Progenitor cell of endocrine pancreas (in vitro differentiated cells): ENCODE measurements at regions not wholly inside any gene's neighbourhood (a gene's known extent, or its start where the extent isn't known, plus 50 kb on each side); places are given as distances from the start of the nearest gene placed in this dataset.

Experiments
- DNase-seq: peaks from one replicate; pipeline ENCODE4 v3.0.0; 2021; ENCODE audit warnings: low spot score; ENCODE audit not compliant: unreplicated experiment
- H3K27ac Mint-ChIP-seq: 2 replicates; pipeline ENCODE4 v1.8.0; 2021; ENCODE audit warnings: mild to moderate bottlenecking, moderate library complexity, mixed read lengths
- H3K27me3 Mint-ChIP-seq: 2 replicates; pipeline ENCODE4 v1.8.0; 2021; ENCODE audit warnings: mixed read lengths
- H3K36me3 Mint-ChIP-seq: 2 replicates; pipeline ENCODE4 v1.8.0; 2022; ENCODE audit warnings: mixed read lengths; ENCODE audit not compliant: insufficient read depth
- H3K4me1 Mint-ChIP-seq: 2 replicates; pipeline ENCODE4 v1.8.0; 2021; ENCODE audit warnings: low read depth, mixed read lengths
- H3K4me3 Mint-ChIP-seq: 2 replicates; pipeline ENCODE4 v1.8.0; 2021; ENCODE audit warnings: low read depth, mild to moderate bottlenecking, moderate library complexity, mixed read lengths
- H3K9me3 Mint-ChIP-seq: 2 replicates; pipeline ENCODE4 v1.8.0; 2021; ENCODE audit warnings: low read depth, mixed read lengths
- TF ChIP-seq, protein P1 (sequence below): fragments of 200-600 bp; sonication (generic); IDR thresholded peaks from one replicate; pipeline ENCODE4 v1.5.0; 2021; ENCODE audit warnings: antibody characterized with exemption, mild to moderate bottlenecking; ENCODE audit not compliant: unreplicated experiment

DNA sequence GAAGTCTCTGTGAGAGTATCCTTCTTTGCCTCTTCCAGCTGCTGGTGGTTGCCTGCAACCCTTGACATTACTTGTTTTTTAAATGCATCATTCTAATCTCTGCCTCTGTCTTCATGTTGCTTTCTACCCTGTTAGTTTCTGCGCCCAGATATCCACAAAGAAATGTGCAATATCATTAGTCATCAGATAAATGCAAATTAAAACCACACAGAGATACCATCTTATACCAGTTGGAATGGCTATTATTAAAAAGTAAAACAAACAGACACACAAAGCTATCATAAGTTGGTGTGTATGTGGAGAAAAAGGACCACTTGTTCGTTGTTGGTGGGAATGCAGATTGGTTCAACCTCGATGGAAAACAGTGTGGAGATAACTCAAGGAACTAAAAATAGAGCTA lies 517.4 kb downstream of the FAT4 start:
- no peak overlapping the region for H3K4me3 Mint-ChIP-seq
- no peaks in the 10 kb centered on the region for H3K27me3 Mint-ChIP-seq
- H3K9me3 Mint-ChIP-seq = no peaks in the 10 kb centered on the region
- H3K36me3 Mint-ChIP-seq = no peaks in the 10 kb centered on the region
- no peak for DNase-seq
- no peak overlapping the region for H3K27ac Mint-ChIP-seq
- no peaks in the 10 kb centered on the region for H3K4me1 Mint-ChIP-seq
- TF ChIP-seq, protein P1, sequence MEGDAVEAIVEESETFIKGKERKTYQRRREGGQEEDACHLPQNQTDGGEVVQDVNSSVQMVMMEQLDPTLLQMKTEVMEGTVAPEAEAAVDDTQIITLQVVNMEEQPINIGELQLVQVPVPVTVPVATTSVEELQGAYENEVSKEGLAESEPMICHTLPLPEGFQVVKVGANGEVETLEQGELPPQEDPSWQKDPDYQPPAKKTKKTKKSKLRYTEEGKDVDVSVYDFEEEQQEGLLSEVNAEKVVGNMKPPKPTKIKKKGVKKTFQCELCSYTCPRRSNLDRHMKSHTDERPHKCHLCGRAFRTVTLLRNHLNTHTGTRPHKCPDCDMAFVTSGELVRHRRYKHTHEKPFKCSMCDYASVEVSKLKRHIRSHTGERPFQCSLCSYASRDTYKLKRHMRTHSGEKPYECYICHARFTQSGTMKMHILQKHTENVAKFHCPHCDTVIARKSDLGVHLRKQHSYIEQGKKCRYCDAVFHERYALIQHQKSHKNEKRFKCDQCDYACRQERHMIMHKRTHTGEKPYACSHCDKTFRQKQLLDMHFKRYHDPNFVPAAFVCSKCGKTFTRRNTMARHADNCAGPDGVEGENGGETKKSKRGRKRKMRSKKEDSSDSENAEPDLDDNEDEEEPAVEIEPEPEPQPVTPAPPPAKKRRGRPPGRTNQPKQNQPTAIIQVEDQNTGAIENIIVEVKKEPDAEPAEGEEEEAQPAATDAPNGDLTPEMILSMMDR = no peak

DNA sequence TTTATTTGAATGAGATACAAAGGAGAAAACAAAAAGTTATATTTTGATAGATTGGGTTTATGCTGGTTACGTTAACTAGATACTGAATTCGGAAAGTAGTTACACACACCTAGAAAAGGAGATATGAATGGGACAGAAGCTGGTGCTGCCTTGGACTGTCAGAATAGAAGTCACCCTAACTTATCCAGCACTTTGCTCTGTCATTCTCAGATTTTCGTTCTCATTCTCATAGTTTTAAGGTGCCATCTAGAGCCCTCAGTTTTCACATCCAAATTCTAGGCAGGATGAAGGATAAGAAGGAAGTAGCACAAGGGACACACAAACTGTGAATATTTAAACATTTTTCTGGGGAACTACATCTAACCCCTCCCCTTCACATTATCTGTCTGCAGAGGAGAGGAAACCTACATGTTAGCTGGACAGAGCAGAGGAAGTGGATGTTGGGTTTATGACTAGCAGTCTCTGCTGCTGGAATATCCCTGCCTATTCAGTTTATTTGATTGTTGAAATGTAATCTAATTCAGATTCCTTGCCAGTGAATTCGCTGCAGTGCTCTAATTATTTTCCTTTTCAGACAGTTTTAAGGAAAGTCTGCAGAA lies 521.9 kb downstream of the FAT4 start:
- Mint-ChIP-seq H3K4me1 (peaks cover 4% of the 10 kb centered on the region), H3K27ac (no peak overlapping the region), H3K4me3 (no peak overlapping the region), H3K36me3 (no peaks in the 10 kb centered on the region), H3K27me3 (no peaks in the 10 kb centered on the region), H3K9me3 (no peaks in the 10 kb centered on the region)
- TF ChIP-seq, protein P1 = no peak
- DNase-seq = no peak

DNA sequence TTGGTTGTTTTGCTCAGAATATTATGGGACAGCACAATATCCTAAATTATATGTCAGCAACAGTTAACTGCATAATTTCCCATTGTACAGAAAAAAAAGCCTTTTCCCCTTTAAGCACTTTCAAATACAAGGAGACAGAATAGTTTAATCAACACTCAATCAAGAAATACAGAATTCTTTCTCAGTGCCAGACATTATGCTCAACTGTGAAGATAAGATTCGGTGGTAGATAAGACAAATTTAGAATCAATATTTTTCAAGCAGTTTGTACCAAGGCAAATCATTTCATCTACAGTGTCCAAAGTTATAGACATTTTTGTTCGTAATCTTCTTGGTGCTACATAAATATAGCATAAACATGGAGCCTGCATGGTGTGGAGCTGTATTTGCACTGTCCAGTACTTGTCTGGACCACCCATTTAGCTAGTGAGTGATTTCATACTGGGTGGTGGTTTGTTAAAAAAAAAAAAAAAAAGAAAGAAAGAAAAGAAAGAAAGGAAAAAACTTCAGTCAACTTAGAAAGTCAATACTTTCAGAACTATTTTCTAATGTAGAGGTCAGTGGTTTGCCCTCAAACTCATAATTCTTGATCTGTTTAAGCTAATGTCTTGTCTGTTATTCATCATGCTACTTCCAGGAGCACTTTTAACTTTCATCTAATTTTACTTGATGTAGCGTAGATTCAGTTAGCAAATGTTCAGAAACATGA lies 522.9 kb downstream of the FAT4 start:
- Mint-ChIP-seq H3K36me3 (no peaks in the 10 kb centered on the region), H3K27me3 (no peaks in the 10 kb centered on the region), H3K27ac (no peak overlapping the region), H3K4me3 (no peak overlapping the region), H3K9me3 (no peaks in the 10 kb centered on the region), H3K4me1 (peaks cover 4% of the 10 kb centered on the region)
- no peak for DNase-seq
- TF ChIP-seq, protein P1 = no peak

DNA sequence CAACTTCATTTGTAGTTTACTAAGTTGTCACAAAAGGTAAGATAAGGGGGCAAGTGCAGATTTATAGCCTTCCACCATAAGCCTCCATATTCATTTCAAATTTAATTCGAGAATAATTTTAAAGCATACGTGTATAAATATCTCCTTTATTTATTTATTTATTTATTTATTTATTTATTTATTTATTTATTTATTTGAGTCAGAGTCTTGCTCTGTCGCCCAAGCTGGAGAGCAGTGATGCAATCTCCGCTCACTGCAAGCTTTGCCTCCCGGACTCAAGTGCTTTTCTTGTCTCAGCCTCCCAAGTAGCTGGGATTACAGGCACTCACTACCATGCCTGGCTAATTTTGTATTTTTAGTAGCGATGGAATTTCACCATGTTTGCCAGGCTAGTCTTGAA lies 523.4 kb downstream of the FAT4 start:
- H3K4me3 Mint-ChIP-seq = no peak overlapping the region
- TF ChIP-seq, protein P1 = no peak
- no peaks in the 10 kb centered on the region for H3K36me3 Mint-ChIP-seq
- no peak overlapping the region for H3K27ac Mint-ChIP-seq
- no peak for DNase-seq
- peaks cover 4% of the 10 kb centered on the region for H3K4me1 Mint-ChIP-seq
- H3K9me3 Mint-ChIP-seq = no peaks in the 10 kb centered on the region
- no peaks in the 10 kb centered on the region for H3K27me3 Mint-ChIP-seq

DNA sequence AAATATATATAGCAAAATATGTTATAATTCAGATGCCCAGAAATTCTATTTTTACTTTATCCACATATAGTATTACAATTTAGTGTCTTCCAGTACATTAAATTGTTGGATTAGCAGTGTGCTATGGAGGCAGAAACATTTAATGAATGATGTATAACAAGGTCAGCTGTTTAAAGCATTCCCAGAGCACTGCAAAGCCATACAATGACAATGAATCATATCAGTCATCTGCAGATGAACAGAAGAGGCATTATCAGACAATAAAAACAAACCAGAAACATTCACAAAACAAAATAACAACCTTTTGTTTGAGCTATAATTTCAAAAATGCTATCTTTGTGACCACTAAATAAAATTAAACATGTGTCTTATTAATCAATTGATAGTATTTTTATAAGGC lies 524.2 kb downstream of the FAT4 start:
- no peak overlapping the region for H3K4me3 Mint-ChIP-seq

More for the DNA sequence above, 524.2 kb downstream of the FAT4 start:
- Mint-ChIP-seq H3K27ac (no peak overlapping the region), H3K9me3 (no peaks in the 10 kb centered on the region), H3K36me3 (no peaks in the 10 kb centered on the region), H3K27me3 (no peaks in the 10 kb centered on the region), H3K4me1 (peaks cover 4% of the 10 kb centered on the region)
- no peak for DNase-seq
- TF ChIP-seq, protein P1 = no peak
